ENCODE measurements at regions not wholly inside any gene's neighbourhood (a gene's known extent, or its start where the extent isn't known, plus 50 kb on each side); places are given as distances from the start of the nearest gene placed in this dataset.

DNA sequence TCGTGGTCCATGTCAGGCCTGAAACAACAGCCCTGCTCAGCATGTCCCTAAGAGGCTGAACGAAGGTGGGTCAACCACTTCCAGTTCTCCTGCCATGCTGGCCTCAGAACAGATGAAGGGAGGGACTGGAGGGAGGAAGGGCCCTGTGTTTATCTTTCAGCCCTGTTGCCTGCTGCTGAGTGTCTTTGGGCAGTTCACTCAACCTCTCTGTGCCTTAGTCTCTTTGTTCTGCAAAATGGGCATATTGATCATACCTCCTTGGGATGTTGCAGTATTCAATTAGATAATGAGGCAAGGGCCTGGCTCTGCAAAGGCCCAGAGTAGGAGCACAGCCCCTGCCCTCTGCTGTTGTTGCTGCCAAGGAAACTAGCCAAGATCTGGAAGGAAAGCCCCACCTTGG, 207.5 kb downstream of the MN1 start:
- Histone ChIP-seq H3K4me3 (no peak overlapping the region), H3K27ac (no peak overlapping the region), H3K36me3 (no peaks in the 10 kb centered on the region), H3K4me1 (ENCODE audit: insufficient read depth) (peaks cover 3% of the 10 kb centered on the region), H3K9me3 (no peaks in the 10 kb centered on the region), H3K27me3 (no peaks in the 10 kb centered on the region)
- intact Hi-C loops (cut with DNase I), result no loop called here
- TF ChIP-seq POLR2A (IDR thresholded peaks at IDR 0.05) (no peak), EP300 (IDR thresholded peaks at IDR 0.05) (no peak)
- TF ChIP-seq, protein P1, sequence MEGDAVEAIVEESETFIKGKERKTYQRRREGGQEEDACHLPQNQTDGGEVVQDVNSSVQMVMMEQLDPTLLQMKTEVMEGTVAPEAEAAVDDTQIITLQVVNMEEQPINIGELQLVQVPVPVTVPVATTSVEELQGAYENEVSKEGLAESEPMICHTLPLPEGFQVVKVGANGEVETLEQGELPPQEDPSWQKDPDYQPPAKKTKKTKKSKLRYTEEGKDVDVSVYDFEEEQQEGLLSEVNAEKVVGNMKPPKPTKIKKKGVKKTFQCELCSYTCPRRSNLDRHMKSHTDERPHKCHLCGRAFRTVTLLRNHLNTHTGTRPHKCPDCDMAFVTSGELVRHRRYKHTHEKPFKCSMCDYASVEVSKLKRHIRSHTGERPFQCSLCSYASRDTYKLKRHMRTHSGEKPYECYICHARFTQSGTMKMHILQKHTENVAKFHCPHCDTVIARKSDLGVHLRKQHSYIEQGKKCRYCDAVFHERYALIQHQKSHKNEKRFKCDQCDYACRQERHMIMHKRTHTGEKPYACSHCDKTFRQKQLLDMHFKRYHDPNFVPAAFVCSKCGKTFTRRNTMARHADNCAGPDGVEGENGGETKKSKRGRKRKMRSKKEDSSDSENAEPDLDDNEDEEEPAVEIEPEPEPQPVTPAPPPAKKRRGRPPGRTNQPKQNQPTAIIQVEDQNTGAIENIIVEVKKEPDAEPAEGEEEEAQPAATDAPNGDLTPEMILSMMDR (IDR thresholded peaks at IDR 0.05), result no peak
- whole genome bisulfite sequencing, 3 donors, result 83 to 92% (median 85%) methylated on average over 2 of the region's 2 CpGs
- DNase-seq, result no peak

DNA sequence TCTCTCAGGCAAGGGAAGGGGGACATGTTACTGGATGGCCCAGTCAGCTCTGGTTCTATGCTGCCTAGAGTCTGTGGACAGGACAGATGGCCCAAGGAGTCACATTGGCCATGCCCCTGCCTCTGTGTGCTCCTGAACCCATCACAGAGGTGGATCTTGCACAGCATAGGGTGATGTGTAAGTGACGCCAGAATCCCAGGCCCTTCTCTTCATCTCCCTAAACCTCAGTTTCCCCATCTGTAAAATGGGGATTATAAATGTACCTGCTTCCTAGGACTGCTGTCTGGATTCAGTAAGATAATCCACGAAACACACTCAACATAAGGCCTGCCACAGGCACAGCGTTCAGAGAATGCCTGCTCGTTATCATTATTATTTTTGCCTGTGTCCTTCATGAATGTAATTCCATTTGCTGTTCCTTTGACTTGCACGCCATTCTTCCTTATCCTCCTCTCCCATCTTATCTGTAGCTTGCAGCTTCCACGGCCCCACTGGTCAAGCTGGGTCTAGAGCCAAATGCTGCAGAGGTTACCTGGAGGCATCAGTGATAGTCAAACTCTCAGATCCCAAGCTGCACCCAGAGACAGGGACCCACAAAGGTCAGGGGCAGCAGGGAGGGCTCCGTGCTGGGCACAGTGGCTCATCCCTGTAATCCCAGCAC, 207.0 kb downstream of the MN1 start:
- intact Hi-C loops (cut with DNase I), result no loop called here
- Histone ChIP-seq H3K27ac (no peak overlapping the region), H3K9me3 (no peaks in the 10 kb centered on the region), H3K27me3 (no peaks in the 10 kb centered on the region), H3K4me1 (ENCODE audit: insufficient read depth) (peaks cover 3% of the 10 kb centered on the region), H3K4me3 (no peak overlapping the region), H3K36me3 (no peaks in the 10 kb centered on the region)
- TF ChIP-seq EP300 (IDR thresholded peaks at IDR 0.05) (no peak), POLR2A (IDR thresholded peaks at IDR 0.05) (no peak)
- TF ChIP-seq, protein P1 (IDR thresholded peaks at IDR 0.05), result no peak
- WGBS, 3 donors, result 81 to 90% (median 89%) methylated on average over 7 of the region's 7 CpGs
- DNase-seq, result no peak

DNA sequence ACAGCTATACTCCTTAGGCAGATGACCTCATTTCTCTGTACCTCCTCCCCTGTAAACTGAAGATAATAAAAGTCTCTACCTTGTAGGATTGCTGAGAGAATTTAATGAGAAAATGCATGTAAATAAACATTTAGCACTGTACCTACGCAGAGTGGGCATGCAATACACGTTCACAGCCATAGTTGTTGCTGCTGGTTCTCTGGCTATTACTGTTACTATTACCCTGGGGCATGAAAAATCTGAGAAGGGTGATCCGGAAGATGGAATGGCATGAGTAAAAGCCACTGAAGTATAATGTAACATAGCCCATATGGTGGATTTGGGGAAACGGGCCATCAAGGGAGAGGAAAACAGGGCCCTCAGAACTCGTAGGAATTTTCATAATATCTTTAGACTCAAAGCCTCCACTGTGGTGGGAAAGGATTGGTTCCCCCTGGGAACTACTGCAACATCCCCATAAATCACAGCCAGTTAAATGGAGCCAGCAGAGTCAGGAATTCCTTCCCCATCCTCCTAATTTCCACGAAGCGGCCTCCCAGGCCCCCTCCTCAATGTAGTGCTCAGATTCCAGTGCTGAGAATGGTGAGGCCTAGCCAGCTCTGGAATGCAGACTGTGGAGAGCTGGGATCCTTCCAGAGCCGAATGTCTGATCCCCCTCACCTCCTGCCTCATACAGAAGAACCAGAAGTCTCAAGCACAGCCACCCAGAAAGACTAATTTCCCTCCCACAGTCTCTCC, 205.3 kb downstream of the MN1 start:
- no peak for TF ChIP-seq EP300 (IDR thresholded peaks at IDR 0.05)
- no peak for TF ChIP-seq POLR2A (IDR thresholded peaks at IDR 0.05)
- TF ChIP-seq, protein P1 (IDR thresholded peaks at IDR 0.05), result no peak
- 29 to 58% (median 30%) methylated on average over 8 of the region's 8 CpGs for WGBS, 3 donors
- DNase-seq, result no peak
- no peaks in the 10 kb centered on the region for H3K9me3 ChIP-seq
- no peaks in the 10 kb centered on the region for H3K36me3 ChIP-seq
- H3K27ac ChIP-seq, result no peak overlapping the region
- H3K4me1 ChIP-seq (ENCODE audit: insufficient read depth), result peaks cover 3% of the 10 kb centered on the region
- intact Hi-C loops (cut with DNase I), result no loop called here
- no peak overlapping the region for H3K4me3 ChIP-seq
- no peaks in the 10 kb centered on the region for H3K27me3 ChIP-seq

DNA sequence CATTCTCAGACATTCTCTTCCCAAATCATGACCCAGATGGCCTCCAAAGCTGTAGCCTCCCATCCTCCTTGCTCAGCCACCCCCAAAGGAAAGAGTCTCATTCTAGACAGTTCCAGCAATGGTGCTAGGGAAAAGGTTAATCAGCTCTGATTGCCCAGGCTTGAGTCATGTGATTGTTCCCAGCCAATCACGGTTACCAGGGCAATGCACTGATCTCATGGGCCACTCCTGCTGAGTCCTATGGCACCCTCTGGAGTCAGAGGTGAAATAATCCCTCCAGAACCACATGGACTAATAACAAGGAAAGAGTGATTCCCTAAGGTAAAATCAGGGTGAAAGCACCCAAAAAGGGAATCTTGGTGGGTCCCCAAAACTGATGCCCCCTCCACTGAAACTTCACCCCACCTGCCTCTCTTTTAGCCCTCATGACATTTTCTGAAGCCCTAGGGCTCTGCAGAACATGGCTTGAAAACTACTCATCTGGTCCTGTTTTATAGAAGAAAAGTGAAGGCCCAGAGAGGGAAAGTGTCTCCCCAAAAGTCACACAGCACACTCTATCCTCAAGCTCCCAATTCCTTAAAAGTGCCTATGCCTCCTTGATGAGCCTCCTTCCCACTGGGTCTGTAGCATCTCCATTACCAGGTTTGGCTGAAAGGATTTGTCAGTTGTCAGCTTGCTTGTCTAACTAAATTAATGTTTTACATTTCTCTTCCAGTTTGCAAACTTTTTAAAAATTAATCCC, 203.7 kb downstream of the MN1 start:
- Histone ChIP-seq H3K4me1 (ENCODE audit: insufficient read depth) (no peaks in the 10 kb centered on the region), H3K27ac (no peak overlapping the region), H3K4me3 (no peak overlapping the region), H3K36me3 (no peaks in the 10 kb centered on the region), H3K9me3 (no peaks in the 10 kb centered on the region), H3K27me3 (no peaks in the 10 kb centered on the region)
- WGBS, 3 donors, result 83 to 84% (median 83%) methylated on average over 1 of the region's 1 CpG
- no peak for DNase-seq
- intact Hi-C loops (cut with DNase I), result no loop called here
- TF ChIP-seq POLR2A (IDR thresholded peaks at IDR 0.05) (no peak), EP300 (IDR thresholded peaks at IDR 0.05) (no peak)
- TF ChIP-seq, protein P1 (IDR thresholded peaks at IDR 0.05), result no peak
